ENCODE measurements at regions not wholly inside any gene's neighbourhood (a gene's known extent, or its start where the extent isn't known, plus 50 kb on each side); places are given as distances from the start of the nearest gene placed in this dataset.

DNA sequence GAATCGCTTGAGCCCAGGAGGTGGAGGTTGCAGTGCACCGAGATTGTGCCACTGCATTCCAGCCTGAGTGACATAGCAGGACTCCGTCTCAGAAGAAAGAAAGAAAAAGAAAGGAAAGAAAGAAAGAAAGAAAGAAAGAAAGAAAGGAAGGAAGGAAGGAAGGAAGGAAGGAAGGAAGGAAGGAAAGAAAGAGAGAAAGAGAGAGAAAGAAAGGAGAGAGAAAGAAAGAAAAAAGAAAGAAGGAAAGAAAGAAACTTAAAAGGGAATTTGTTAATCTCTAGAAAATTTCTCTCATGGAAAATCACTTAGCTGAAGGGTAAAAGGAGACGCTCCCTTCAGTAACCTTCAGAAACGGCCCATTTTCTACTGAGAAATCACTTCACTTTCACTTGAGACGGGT, 279.5 kb upstream of the KLF6 start:
- DNase-seq = no peak

DNA sequence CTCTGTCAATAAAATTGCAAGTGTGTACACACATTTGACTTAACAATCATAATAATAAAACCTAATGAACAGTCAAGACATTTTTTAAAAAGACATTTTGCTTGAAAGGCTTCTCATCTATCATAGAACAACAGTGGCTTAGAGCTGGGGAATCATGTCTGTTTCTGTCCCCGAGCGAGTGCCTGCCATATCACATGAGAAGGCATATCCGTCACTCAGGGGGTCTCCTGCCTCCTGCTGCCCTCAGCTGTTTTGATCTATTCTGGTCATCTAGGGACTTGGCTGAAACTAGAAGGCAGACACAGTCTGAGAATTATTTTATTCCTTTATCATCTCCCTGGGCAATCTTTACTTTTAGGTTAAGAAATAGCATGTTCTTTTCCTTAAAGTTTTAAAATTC, 278.7 kb upstream of the KLF6 start:
- DNase-seq = no peak

DNA sequence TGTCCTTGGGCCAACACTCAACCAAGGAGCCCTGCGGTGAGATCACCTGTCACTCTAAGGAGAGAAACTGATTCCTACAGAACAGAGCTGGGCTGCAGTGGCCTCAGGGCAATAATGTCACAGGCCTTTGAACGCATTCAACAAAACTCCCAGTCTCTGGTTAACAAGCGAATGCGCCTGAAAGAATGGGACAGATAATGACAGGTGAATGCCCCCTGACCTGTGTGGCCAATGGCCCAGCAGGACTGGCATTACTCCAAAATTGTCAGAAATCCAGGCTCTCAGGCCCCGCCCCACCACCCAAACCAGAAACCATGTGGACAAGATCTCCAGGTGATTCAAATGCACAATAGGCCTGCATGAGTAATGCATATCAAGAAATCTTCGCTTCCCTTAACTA, 277.7 kb upstream of the KLF6 start:
- DNase-seq = no peak

DNA sequence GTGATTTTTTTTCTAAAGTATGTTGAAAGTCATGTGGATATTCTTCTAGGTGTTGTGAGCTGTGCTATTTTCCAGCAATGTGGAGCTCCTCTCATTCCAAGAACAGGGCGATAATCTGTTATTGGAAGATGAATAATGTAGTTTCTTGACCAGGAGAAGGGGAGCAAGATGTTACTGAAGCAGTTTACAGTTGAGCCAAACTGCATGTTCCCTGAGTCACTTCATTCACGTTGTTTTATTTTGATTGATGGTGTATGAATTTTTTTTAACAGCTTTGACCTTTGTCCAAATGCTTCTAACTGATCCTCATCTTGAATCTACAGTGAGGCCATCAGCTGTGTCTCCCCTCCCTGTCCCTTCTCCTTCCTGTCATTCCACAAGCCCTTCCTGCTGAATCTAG, 277.1 kb upstream of the KLF6 start:
- no peak for DNase-seq

DNA sequence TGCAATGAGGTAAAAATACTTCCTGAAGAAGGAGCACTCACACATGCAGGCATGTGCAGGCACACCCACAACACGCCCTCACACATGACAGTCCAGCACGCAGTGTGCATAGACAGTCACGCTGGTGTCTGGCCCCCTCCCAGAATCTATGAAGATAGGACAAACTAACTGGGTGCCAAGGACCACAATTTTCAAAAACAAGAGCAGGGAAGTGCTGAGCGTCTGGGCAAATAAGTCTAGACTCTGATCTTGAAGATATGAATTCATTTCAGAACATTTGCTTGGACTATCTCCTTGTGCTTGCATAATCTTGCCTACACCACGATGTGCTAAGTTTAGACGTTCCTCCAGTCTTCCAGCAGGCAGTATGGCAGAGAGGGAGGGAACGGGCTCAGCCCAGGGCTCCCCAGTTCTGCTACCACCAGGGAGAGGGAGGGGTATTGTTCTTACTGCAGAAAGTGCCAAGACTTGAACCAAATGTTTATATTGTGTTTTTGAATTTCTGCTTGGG, 276.5 kb upstream of the KLF6 start:
- peak in 1 of 5 donors; percentile 31 for DNase-seq

DNA sequence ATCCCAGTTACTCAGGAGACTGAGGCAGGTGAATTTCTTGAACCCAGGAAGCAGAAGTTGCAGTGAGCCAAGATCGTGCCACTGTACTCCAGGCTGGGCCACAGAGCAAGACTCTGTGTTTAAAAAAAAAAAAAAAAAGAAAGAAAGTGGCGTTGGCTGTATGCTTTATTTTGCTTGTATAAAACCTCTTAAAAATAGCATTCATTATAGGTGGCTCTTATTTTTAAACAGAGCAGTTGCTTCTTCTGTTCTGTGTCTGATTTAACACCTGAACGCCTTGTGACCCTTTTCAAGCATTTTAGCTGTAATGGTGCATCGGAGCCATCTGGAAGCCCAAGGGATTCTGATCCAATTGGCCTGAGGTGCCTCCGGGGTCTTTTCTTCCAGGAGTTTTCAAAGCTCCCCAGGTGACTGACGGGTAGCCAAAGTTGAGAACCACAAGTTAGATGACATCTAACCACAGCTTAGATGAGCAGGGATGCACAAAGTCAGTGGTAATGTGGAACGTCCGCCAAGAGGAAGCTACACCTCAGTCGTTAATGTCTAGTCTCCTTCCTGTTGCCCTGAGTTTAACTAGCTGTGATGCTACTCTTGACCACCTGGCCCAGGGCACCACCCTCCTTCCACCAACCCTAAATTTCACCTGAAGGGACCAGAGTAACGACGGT, 274.6 kb upstream of the KLF6 start:
- peak in 3 of 5 donors; percentile 18 to 37 (median 19) for DNase-seq

DNA sequence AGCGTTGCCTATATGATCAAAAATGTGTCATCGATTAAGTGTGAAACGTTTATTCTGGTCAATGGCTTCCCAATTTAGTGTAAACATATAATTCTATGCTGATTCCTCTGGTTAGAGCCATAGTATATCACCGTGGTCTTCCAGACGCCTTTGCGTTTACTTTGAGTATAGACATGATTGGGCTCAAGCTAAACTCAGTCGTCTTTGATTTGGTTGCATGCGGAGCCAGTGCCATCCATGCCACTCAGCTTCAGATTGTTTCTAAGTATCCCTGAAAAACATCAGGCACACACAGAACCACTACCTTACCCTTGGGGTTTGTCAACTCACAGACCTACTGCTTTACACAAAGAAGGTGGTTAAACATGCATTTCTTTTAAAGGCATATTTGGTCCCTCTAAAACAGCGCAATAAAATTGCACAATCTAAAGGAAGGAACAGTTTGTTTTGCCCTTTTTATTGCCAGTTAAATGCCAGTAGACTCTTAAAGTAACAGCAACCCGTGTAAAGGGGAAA, 273.6 kb upstream of the KLF6 start:
- DNase-seq = no peak

DNA sequence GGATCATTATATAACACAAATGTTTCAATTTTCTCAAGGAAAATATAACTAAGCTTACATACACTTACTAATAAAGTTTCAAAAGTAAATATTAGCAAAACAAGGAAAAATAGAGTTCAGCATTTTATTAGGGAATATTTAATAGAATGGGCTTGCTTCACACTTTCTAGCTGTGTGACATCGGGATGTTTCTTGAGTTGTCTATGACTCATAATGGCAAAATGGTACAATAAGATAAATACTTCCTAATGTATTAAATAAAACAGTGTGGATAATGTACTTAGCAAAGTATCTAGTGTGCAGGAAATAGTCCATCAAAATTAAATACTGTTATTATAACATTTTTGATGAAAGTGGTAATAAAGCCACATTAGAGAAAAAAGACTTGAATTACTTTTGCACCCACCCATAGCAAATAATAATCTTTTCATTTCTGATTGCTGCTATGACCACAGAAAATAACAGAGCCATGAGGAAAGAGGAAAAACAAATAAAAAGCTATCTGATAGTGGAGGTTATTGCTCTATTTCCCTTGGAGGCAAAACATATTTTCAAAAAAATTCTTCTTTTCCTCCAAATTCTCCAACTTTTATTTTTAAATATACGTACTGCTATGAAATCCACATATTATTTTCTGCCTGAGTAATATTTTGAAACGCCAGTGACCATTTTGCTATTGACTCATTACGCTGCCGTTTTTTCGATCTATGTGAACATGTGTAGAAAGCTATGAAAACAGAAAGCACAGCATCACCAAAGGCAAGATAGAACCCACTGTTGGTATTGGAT, 272.9 kb upstream of the KLF6 start:
- no peak for DNase-seq

DNA sequence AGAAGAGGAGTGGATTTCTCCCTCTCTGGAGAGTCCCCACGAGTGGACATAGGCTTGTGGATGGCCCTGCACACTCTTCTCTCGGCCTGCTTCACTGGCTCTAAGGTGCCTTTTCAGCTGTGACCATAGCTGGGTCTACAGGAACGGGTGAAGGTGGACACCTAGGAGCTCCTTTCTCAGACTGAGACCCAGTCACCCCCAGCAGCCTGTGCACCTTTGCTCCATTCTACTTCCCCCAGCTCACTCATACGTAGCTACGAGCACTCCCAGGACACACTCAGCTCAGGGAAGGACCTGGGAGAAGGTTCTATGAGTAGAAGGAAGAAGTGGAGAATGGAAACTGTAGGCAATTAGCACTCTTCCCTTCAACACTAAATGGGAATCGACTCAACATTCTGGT, 272.0 kb upstream of the KLF6 start:
- no peak for DNase-seq

DNA sequence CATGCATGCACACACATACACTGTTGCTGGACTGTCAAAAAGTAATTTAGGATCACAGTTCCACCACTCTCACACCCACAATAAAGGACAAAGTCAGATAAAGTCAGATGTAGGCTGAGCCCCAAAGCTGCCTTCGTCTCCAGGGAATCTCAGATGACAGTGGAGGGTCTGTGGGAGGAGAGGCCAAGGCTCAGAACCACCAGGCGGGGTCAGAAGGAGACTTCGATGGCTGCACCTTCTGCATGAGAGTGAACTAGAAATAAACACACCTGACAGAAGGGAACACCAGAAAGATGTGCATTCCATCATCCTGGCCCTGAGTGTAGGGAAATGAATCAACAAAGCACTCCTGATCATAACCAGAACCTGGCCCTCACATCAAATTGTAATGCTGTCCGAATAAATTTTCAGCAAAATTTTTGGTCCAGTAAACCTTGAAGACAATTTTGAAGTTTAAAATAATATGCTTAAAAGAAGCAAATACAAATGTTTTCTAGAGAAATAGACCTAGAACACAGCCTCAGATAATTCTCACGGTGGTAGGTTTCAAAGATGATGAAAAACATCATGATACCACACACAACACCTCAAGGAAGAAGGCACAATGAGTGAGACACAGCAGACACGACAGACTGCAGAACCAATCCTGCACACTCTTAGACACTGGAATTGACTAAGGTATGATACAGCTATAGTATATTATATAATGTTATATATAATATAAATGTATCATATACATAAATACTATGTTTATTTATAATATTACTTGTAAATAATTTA, 269.8 kb upstream of the KLF6 start:
- no peak for DNase-seq

DNA sequence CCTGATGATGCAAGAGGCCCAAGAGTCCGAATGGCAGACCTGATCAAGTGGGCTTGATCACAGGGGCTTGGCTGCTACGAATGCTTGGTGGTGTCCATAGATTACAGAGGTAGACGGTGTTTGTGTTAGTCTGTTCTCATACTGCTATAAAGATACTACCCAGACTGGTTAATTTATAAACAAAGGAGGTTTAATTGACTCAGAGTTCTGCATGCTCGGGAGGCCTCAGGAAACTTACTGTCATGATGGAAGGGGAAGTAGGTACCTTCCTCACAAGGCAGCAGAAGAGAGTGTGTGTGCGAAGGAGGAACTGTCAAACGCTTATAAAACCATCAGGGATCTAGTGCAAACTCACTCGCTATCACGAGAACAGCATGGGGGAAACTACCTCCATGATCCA, 268.9 kb upstream of the KLF6 start:
- no peak for DNase-seq

DNA sequence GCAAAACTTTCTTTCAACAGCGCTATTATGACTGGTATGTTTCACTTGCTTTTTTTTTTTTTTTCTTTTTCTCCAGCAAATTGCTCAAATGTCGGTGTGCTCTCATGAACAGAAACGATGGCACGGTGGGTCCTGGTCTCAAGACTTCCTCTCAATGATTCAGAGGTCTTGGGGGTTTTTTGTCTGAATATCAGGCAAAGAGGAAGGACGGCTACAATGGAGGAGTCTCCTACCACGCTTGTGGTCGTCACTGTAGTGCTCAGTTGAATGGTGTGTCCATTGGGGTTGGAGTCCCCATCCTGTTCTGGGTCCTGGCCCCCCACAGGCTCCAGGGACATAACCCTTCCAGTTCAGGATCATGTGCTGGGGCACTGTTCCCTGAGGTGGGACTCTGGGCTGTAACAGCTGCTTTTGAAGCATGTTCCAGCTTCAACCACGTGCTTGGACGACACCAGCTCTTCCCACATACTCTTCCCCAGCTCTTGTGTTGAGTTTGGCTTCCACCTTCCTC, 266.7 kb upstream of the KLF6 start:
- no peak for DNase-seq

DNA sequence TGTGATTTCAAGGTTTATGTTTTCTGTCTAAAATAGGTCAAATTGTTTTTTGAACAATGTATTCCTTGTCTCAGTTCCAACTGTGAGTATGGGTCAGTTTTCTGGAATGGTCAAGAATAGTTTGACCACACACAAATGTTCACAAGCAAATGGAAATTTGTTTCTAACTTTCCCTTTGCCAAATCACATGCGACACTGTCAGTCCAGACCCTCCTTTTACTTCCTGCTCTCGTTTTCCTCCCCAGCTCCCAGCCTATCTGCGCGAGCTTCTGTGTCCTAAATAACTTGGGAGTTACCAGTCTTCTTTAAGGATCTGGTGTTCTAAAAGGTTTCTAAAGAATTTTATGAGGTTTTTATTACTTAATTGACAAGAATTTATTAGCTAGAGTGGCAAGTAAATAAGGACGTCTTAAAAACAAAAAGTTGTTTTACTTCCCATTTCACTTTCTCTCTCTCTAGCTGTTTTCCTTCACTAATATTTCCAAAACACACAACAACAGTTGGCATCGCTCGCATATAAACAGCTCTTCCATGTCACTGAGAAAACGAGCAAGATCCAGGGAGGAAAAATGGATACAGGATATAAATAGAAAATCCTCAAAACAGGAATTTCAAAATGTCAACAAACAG, 266.1 kb upstream of the KLF6 start:
- DNase-seq = no peak

DNA sequence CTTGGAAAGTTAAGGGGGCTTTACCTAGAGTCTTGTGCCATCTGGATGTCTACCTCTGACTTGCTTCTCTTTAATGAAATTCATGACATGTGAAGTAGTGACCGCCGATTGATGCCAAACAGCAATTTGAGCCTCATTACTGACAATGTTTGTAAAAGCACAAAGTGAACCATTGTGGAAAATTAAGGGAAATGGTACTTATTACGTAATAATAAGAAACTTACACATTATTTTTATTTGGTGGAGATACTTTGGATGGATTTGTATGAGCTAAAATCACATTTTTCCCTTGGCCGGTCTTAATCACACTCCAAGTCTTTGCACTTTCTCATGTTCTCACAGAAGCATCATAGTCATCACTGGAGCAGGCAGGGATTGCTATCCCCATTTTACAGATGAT, 265.1 kb upstream of the KLF6 start:
- DNase-seq = no peak

DNA sequence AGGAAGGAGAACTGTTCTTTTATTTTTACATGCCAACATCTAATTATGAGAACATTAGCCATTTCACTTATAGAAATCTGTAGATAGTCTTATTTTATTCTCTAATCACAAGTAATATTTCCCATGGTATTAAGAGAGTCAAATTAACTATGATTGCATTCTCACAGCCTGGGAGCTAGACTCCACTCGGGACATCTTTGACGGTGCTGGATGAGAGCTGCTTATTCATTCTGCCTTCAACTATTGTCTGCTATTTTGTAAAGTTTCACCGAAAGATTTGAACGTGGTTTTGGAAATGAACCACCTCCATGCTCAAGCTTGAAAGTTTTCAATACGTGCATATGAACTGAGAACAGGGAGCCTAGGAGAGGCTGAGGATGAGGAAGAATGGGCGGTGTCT, 264.3 kb upstream of the KLF6 start:
- DNase-seq = no peak

DNA sequence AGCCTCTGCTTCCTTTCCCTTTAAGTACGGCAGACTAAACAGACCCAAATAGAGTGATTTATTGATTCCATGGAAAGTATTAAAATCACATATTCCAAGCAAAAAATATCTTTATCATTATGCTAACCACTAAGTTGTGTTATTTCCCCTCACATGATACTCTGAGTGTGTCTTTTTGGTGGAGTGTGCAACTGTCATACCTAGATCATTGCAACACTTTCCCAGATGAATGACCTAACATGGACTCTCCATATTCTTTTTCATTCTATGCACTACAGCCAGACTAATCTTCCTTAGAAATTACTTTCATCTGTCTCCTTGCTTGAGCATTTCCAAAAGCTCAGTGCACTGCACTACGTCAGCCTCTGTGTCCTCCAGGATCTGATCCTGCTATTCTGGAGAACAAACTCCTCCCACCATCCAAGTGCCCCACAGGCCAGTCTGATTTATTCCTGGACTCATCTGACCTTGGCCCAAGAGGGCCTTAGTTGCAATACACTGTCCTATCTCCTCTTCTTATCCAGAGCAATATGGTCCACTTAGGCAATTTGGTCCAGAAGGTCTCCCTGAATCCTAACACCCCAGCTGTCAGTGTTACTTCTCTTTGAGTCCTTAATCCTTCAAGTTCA, 263.3 kb upstream of the KLF6 start:
- no peak for DNase-seq

DNA sequence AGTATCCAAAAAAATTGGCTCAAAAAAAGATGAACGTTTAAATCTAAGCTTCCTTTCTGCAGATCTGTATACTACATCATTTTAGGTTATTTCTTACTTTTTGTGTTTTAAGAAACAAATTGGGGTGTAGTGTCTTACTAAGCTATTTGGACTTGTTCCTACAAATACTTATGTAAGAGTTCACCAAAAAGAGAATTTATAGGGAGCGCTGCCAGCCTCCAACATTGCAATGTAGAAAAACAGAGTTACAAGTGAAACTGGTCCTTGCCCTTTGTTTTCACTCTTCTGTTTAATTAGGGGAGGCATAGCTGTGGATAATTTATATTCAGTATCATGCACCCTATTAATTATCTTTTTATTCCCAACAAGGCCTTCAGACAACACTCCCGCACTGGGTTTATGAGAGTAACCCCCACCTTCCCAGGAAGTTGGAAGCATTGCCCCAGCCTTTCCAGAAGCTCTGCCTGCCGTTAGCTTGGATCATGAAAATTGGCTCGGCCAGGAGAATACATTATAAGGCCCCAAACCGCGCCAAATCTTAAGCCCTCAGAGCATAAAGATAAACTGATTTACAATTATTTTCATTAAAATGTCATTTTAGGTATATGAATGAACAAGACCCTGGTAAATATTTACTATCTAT, 261.8 kb upstream of the KLF6 start:
- no peak for DNase-seq

DNA sequence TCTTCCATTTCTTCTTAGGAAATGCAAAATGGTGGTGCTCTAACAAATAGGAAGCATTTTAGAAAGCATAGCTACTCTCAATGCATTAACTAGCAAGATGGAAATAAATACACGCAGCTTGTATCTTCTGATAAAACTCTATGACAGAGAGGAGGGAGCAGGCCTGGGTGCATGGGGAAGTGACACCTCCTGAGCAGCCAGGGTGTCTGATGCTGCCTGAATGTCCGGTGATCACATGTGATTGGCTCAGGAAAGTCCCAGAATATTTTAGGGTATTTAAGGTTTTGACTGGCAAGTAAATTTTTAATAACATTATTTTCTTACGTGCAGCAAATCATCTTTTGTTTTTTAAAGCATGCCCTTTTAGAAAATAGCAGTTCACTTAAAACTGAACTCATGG, 261.0 kb upstream of the KLF6 start:
- DNase-seq = no peak

DNA sequence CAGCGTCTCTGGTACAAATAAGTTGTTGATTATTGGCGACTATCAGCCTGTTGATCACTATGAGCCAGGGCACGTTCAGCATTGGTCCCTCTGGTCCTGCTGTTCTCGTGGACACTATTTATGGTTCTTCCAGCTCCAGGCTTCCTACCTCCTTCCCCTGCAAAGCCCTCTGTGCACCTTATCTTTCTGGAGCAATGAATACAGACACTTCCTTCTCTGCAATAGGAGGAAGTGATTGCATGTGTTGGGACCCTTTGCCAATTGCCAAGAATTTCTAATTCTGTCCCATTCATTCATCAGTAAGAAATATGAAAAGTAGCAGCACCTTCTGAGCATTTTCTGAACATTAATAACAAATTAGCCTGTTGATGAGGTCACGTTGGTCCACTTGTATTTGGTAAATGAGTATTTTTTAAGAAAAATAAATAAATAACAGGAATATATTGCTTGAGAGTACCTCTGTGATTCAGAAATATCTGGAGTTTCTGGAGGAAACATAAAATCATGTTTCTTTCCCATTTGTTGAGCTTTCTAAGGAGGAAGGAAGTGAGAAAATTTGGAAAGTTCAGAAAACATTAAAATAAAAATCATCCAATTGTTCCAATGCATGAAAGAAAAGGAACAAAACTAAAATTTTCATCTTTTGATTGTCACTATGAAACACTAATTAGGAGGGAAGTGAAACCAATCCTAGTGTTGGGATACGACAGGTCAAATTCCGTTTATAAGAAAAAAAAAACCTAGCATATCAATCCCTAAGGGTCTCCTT, 259.1 kb upstream of the KLF6 start:
- DNase-seq = no peak

DNA sequence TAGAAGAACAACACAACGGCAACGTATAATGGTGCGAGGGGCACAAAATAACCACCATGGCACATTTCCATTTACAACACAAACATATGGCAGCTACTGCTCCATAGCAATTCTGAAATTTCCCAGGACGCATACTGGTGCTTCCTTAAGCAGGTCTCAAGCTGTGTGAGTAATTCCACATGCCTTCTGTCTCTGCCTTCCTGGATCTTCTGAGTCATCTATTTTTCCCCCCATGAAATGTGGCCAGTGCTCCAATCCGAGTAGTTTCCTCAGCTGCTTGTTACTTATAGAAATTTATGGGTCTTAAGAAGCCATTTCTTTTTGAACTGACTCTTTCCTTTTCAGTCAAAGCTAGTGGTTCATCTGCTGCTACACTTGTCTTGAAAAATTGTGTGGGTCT, 256.6 kb upstream of the KLF6 start:
- DNase-seq = no peak

DNA sequence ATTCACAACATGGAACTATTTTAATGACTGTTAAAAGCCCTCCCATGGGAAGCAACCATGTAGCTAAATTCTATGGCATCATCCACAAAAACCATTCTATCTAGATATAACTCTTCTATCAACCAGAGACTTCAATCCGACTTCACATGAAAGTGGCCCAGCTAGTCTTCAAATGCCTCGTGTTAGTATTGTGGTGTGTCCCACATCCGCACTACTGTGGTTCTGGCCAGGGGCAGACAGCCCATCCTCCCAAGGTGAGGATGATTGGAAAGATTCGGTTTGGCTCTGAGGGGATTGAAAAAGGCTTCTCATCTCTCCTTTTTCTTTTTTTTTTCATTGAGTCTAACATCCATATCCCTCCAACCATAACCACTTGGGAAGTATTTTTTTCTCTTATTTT, 253.0 kb upstream of the KLF6 start:
- no peak for DNase-seq
